ENCODE measurements at regions not wholly inside any gene's neighbourhood (a gene's known extent, or its start where the extent isn't known, plus 50 kb on each side); places are given as distances from the start of the nearest gene placed in this dataset.

DNA sequence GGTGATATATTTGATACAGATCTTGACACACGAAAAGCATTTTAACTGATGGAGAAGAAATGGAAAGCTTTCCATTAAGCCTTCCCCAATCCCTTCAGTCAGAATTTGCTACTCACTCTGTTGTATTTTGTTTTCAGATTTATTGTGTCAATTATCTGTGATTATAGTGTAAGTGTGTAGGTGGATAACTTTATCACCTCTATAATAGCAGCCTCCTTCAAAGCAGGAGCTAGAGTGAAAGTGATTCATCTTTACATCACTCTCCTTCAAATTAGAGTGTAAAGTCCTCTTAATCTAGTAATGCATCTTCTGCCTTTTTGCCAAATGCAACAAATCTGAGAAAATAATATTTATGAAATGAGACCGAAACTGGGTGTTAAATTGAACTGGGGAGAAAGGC is 459.7 kb upstream of the ZP4 start:
- TF ChIP-seq, protein P1, sequence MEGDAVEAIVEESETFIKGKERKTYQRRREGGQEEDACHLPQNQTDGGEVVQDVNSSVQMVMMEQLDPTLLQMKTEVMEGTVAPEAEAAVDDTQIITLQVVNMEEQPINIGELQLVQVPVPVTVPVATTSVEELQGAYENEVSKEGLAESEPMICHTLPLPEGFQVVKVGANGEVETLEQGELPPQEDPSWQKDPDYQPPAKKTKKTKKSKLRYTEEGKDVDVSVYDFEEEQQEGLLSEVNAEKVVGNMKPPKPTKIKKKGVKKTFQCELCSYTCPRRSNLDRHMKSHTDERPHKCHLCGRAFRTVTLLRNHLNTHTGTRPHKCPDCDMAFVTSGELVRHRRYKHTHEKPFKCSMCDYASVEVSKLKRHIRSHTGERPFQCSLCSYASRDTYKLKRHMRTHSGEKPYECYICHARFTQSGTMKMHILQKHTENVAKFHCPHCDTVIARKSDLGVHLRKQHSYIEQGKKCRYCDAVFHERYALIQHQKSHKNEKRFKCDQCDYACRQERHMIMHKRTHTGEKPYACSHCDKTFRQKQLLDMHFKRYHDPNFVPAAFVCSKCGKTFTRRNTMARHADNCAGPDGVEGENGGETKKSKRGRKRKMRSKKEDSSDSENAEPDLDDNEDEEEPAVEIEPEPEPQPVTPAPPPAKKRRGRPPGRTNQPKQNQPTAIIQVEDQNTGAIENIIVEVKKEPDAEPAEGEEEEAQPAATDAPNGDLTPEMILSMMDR (IDR thresholded peaks at IDR 0.05; ENCODE audit: low read depth, low read length), result no peak
- no peak overlapping the region for H3K4me3 ChIP-seq (ENCODE audit: low read depth, low read length)

DNA sequence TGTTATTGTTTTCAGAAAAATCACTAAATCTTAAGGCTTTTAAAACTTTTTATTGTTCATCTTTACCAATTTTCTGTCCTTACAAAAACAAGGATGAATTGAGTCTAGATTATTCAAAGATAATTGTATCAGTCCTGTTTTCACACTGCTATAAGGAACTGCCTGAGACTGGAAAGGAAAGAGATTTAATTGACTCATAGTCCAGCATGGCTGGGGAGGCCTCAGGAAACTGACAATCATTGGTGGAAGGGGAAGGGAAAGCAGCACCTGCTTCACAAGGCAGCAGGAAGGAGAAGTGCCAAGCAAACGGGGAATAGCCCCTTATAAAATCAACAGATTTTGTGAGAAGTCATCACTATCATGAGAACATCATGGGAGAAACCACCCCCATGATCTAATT is 455.6 kb upstream of the ZP4 start:
- TF ChIP-seq, protein P1 (IDR thresholded peaks at IDR 0.05; ENCODE audit: low read depth, low read length), result no peak

DNA sequence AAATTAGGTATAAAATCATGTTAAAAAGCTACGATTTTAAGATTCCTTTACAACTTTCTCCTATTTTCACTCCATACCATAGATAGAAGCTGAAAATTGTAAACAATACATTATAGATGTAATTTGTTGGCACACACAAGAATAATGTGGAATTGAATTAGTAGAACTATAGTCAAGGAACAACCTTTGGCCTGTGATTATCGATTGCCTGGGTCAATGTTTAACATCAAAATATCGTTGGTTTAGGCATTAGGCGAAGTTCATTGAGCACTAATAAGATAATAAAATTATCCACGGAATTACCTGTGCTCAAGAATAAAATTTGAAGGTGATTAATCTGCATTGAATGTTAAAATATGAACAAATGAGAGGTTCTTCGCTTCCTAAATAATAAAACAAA is 455.1 kb upstream of the ZP4 start:
- TF ChIP-seq, protein P1 (IDR thresholded peaks at IDR 0.05; ENCODE audit: low read depth, low read length), result no peak
- no peak overlapping the region for H3K4me3 ChIP-seq (ENCODE audit: low read depth, low read length)

More for the DNA sequence above, 455.6 kb upstream of the ZP4 start:
- H3K4me3 ChIP-seq (ENCODE audit: low read depth, low read length), result no peak overlapping the region

DNA sequence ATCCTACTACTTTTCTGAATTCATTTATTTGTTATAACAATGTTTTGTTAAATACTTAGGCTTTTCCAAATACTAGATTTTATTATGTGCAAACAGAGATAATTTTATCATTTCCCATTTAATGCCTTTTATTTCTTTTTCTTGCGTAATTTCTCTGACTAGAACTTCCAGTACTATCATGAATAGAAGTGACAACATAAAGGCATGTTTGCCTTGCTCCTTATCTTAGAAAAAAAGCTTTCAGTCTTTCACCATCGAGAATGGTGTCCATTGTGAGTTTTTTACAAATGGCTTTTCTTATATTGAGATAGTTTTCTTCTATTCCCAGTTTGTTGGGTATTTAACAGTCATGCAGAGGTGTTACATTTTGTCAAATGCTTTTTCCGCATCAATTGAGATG is 453.1 kb upstream of the ZP4 start:
- no peak overlapping the region for H3K4me3 ChIP-seq (ENCODE audit: low read depth, low read length)
- TF ChIP-seq, protein P1 (IDR thresholded peaks at IDR 0.05; ENCODE audit: low read depth, low read length), result no peak

DNA sequence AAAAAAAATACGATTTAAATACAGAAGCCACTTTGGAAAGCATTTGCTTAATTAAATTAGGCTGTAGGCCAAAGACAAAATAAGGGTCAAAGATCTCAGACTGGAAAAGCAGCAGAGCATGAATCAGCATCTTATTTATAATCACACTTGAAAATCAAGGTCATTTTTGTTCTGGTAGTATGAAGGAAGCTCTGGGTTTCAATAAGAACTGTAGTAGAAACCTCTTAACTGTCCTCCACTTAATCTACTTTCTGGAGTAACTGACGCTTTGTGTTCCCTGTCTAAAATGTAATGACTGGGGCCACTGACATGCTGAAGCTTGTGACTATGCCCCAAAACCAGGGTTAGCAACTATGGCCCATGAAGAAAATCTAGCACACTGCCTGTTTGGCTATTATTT is 450.7 kb upstream of the ZP4 start:
- TF ChIP-seq, protein P1 (IDR thresholded peaks at IDR 0.05; ENCODE audit: low read depth, low read length), result no peak

DNA sequence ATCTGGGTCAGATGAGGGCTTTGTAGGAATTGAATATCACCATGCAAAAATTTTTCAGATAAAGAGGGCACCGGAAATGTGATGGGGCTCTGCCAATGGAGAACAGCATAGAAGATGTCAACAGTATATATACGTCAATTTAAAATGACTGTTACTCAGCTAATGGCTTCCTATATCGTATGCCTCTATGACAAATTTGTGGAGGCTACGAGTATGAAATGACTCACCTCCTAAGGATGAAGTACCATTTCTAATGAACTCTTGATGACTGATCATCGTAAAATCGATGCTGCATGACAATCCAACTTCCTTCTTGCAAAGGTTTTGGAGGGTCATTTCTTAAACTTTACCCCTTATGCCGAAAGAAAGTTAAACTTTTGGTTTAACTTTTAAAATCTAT is 450.3 kb upstream of the ZP4 start:
- TF ChIP-seq, protein P1 (IDR thresholded peaks at IDR 0.05; ENCODE audit: low read depth, low read length), result no peak
- H3K4me3 ChIP-seq (ENCODE audit: low read depth, low read length), result no peak overlapping the region

More for the DNA sequence above, 450.7 kb upstream of the ZP4 start:
- no peak overlapping the region for H3K4me3 ChIP-seq (ENCODE audit: low read depth, low read length)

DNA sequence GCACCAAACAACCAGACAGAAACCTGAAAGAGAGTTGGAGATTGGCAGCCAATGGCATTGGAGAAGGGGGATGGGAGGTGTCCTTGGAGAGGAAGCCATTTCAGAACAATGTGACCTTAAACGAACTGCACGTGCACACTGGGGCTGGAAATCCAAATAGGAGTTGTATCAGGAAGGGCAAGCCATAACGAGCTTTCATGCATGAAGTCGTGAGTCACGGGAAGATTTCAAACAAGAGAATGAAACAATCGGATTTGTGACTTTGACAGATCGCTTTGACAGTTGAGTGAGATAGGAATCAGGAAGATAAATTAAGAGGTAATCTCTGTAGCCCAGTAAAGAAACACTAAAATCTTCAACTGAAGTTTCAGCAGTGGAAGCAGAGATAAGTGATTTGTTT is 445.8 kb upstream of the ZP4 start:
- TF ChIP-seq, protein P1 (IDR thresholded peaks at IDR 0.05; ENCODE audit: low read depth, low read length), result no peak
- H3K4me3 ChIP-seq (ENCODE audit: low read depth, low read length), result no peak overlapping the region

Data from WI38 (cell line).